SJSA1 (cell line): ENCODE measurements at regions not wholly inside any gene's neighbourhood (a gene's known extent, or its start where the extent isn't known, plus 50 kb on each side); places are given as distances from the start of the nearest gene placed in this dataset.

Experiments used
- DNase-seq, 2 experiments: peaks; one replicate each; pipeline ENCODE4 v3.0.0-alpha.2; 2015 to 2020; ENCODE audit warnings: low spot score in 2 of 2, low read depth in 1 of 2
- H3K27ac ChIP-seq: fragments of 250-450 bp; sonication (Bioruptor Pico); 2 replicates; pipeline ENCODE4 v1.5.1; 2020; ENCODE audit warnings: mild to moderate bottlenecking, moderate library complexity
- H3K27me3 ChIP-seq: fragments of 250-450 bp; sonication (Bioruptor Pico); replicated peaks from 2 replicates; pipeline ENCODE4 v1.5.1; 2020; ENCODE audit warnings: mild to moderate bottlenecking, moderate library complexity
- H3K36me3 ChIP-seq: fragments of 250-450 bp; sonication (Bioruptor Pico); 2 replicates; pipeline ENCODE4 v1.5.1; 2020; ENCODE audit warnings: mild to moderate bottlenecking
- H3K4me1 ChIP-seq: fragments of 250-450 bp; sonication (Bioruptor Pico); replicated peaks from 2 replicates; pipeline ENCODE4 v1.6.1; 2021; ENCODE audit warnings: mild to moderate bottlenecking
- H3K4me3 ChIP-seq: fragments of 250-450 bp; sonication (Bioruptor Pico); 2 replicates; pipeline ENCODE4 v1.5.1; 2020; ENCODE audit warnings: mild to moderate bottlenecking
- H3K9me3 ChIP-seq: fragments of 250-450 bp; sonication (Bioruptor Pico); replicated peaks from 2 replicates; pipeline ENCODE4 v1.5.1; 2020; ENCODE audit warnings: mild to moderate bottlenecking

DNA sequence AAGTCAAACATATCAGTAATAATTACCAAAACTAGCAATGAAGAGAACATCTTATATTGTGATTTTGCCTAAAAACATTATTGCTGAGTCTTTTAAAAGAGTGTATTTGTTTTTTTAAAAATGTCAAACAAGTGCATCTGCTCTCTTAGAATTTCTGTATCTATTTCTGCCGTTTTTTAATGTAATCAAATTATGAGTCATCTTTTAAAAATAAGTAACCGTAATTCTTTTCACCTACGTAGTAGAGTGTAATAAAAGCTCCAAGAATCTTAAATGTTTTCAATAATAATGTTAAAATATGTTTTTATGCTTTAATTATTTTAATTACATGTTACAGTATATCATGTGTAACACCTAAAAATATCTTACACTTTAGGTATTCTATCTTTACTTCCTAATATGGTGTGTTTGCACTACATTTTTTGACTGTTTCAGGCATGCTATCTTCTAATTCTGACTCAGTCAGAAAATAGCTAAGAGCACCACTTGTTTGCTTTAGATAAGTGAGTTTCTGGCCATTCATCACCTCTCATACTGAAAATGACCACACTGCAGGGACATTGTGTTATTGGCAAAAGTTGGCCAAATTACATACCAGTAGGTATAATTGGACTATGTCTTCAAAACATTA is 368.5 kb downstream of the PCDH7 start:
- no peaks in the 10 kb centered on the region for H3K36me3 ChIP-seq
- peak in 1 of 2 experiments; percentile 52 for DNase-seq
- no peaks in the 10 kb centered on the region for H3K27me3 ChIP-seq
- H3K4me1 ChIP-seq, result peaks cover 20% of the 10 kb centered on the region
- peak overlapping the region; percentile 68 for H3K27ac ChIP-seq
- no peak overlapping the region for H3K4me3 ChIP-seq
- H3K9me3 ChIP-seq, result no peaks in the 10 kb centered on the region

- DNase-seq, result no peak
- Histone ChIP-seq H3K4me3 (no peak overlapping the region), H3K4me1 (peaks cover 20% of the 10 kb centered on the region), H3K36me3 (no peaks in the 10 kb centered on the region), H3K9me3 (no peaks in the 10 kb centered on the region), H3K27me3 (no peaks in the 10 kb centered on the region), H3K27ac (peak overlapping the region; percentile 15; the same call in 1 of the 2 replicates)
Measured at GRCh38 chr4:31089815-31090214, 369.6 kb downstream of the PCDH7 start.

GRCh38 chr4:31094474-31094873 is 374.3 kb downstream of the PCDH7 start:
- no peaks in the 10 kb centered on the region for H3K9me3 ChIP-seq
- no peak for DNase-seq
- peaks cover 8% of the 10 kb centered on the region for H3K4me1 ChIP-seq
- H3K4me3 ChIP-seq, result no peak overlapping the region
- H3K27ac ChIP-seq, result no peak overlapping the region
- no peaks in the 10 kb centered on the region for H3K27me3 ChIP-seq
- H3K36me3 ChIP-seq, result no peaks in the 10 kb centered on the region

- H3K27ac ChIP-seq, result no peak overlapping the region
- no peaks in the 10 kb centered on the region for H3K9me3 ChIP-seq
- H3K27me3 ChIP-seq, result no peaks in the 10 kb centered on the region
- peaks cover 3% of the 10 kb centered on the region; the same call in 1 of the 2 replicates for H3K4me1 ChIP-seq
- no peak overlapping the region for H3K4me3 ChIP-seq
- no peaks in the 10 kb centered on the region for H3K36me3 ChIP-seq
- DNase-seq, result no peak
Measured at GRCh38 chr4:31097999-31098398, 377.8 kb downstream of the PCDH7 start.

DNA sequence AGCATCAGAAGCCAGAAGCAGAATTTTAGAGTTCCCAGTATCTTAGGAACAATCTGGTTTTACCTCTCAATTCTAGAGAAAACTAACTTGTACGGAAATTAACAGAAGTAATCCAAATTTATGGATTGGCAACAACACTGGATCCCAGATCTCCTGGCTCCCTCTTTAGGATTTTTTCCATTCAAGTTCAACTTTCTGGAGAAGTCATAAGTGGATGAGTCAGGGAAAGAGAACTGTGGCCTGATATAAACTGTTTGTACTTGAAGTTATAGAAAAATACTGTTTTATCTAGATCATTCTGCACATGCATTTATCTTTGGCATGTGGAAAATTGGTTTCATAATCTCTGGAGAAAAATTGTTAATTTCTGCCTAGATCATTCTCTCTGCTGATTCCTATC is 380.4 kb downstream of the PCDH7 start:
- Histone ChIP-seq H3K4me3 (no peak overlapping the region), H3K27me3 (no peaks in the 10 kb centered on the region), H3K9me3 (no peaks in the 10 kb centered on the region), H3K36me3 (no peaks in the 10 kb centered on the region), H3K4me1 (peaks cover 3% of the 10 kb centered on the region; the same call in 1 of the 2 replicates), H3K27ac (no peak overlapping the region)
- no peak for DNase-seq

GRCh38 chr4:31104043-31104442 is 383.9 kb downstream of the PCDH7 start:
- no peaks in the 10 kb centered on the region for H3K36me3 ChIP-seq
- DNase-seq, result no peak

DNA sequence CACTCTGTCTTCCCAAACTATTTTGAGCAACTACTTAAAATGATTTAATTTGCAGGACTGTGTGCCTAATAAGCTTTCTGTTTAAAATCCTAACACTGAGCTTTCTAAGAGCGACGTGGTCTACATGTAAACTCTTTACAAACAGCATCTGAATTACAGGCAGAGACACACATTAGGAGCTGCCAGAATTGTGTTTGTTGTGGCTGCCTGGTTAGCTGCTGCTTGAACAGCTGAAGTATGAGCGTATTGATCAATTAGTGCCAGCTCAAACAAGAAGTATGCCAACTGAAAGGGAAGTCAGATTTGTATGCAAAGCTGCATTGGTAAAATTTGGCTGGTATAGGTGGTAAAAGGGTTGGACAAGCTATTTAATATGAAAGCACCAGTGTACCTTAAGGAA is 384.4 kb downstream of the PCDH7 start:
- Histone ChIP-seq H3K36me3 (no peaks in the 10 kb centered on the region), H3K4me1 (peaks cover 3% of the 10 kb centered on the region; the same call in 1 of the 2 replicates), H3K4me3 (no peak overlapping the region), H3K27ac (no peak overlapping the region), H3K9me3 (no peaks in the 10 kb centered on the region), H3K27me3 (no peaks in the 10 kb centered on the region)
- DNase-seq, result no peak

More at GRCh38 chr4:31104043-31104442, 383.9 kb downstream of the PCDH7 start:
- no peak overlapping the region for H3K27ac ChIP-seq
- no peaks in the 10 kb centered on the region for H3K27me3 ChIP-seq
- H3K9me3 ChIP-seq, result no peaks in the 10 kb centered on the region
- peaks cover 3% of the 10 kb centered on the region; the same call in 1 of the 2 replicates for H3K4me1 ChIP-seq
- H3K4me3 ChIP-seq, result no peak overlapping the region

- Histone ChIP-seq H3K36me3 (no peaks in the 10 kb centered on the region), H3K4me1 (no peaks in the 10 kb centered on the region; the same call in 1 of the 2 replicates), H3K4me3 (no peak overlapping the region), H3K9me3 (no peaks in the 10 kb centered on the region), H3K27ac (no peak overlapping the region), H3K27me3 (no peaks in the 10 kb centered on the region)
- DNase-seq, result no peak
Measured at GRCh38 chr4:31106419-31106818, 386.2 kb downstream of the PCDH7 start.

DNA sequence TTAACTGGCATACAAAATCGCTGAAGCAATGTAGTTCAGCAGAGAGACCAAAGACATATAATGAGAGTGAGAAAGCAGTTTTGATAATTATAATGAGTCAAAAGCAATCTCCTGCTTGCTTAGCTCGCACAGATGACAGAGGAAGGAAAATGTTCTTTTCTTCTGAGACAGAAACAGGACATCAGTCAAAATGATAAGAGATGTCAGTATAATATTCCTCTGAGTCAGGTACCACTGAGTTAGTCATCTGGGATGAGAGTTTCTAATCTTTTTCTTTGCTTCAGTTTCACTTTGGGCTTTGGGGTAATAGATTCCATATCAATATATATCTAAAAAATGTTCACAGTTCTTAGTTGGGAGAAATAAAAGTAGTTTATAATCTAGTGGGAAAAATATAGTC is 387.2 kb downstream of the PCDH7 start:
- no peaks in the 10 kb centered on the region; the same call in 1 of the 2 replicates for H3K4me1 ChIP-seq
- H3K9me3 ChIP-seq, result no peaks in the 10 kb centered on the region
- H3K27me3 ChIP-seq, result no peaks in the 10 kb centered on the region
- no peak overlapping the region for H3K27ac ChIP-seq
- DNase-seq, result no peak
- no peak overlapping the region for H3K4me3 ChIP-seq
- H3K36me3 ChIP-seq, result no peaks in the 10 kb centered on the region

GRCh38 chr4:31108762-31109161 is 388.6 kb downstream of the PCDH7 start:
- Histone ChIP-seq H3K27me3 (no peaks in the 10 kb centered on the region), H3K4me3 (no peak overlapping the region), H3K9me3 (no peaks in the 10 kb centered on the region), H3K4me1 (no peaks in the 10 kb centered on the region; the same call in 1 of the 2 replicates), H3K36me3 (no peaks in the 10 kb centered on the region), H3K27ac (no peak overlapping the region)
- no peak for DNase-seq

DNA sequence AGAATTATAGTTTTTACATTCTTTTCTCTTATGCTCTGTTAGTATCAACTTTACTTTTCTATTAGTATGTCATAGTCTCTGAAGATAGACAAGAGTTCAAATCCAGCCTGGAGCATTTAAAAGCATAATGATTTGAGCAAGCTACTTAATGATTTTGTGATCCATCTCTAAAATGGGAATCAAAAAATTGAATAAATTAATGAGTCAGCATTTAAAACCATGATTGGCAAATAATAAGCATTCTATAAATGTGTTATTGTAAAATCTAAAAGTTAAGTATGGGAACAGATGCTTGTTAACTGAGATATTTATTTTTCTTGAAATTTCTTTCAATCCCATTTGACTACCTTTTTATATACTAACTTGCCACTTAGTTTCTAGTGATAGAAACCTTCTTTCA is 391.6 kb downstream of the PCDH7 start:
- Histone ChIP-seq H3K36me3 (no peaks in the 10 kb centered on the region), H3K4me1 (no peaks in the 10 kb centered on the region), H3K27ac (no peak overlapping the region), H3K9me3 (no peaks in the 10 kb centered on the region), H3K27me3 (no peaks in the 10 kb centered on the region), H3K4me3 (no peak overlapping the region)
- DNase-seq, result no peak

DNA sequence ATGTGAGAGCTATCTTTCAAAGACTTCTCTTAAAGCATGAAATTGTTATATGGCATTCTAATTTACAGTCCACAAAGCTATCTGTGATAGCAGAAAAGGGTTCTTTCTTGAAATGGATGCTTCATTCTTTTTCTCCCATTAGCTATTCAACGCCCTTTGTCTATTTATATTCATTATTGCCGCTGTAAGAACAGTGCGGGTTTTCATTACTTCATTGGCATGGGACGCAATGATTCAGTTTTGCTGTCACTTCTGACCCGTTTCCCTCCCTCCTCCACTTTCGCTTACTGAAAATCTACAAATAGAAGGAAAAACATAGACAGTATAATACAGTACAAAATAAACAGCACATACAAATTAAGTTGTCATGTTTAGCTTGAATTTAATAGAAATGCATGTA is 394.6 kb downstream of the PCDH7 start:
- Histone ChIP-seq H3K36me3 (no peaks in the 10 kb centered on the region), H3K4me1 (no peaks in the 10 kb centered on the region), H3K4me3 (no peak overlapping the region), H3K27ac (no peak overlapping the region), H3K27me3 (no peaks in the 10 kb centered on the region), H3K9me3 (no peaks in the 10 kb centered on the region)
- no peak for DNase-seq

DNA sequence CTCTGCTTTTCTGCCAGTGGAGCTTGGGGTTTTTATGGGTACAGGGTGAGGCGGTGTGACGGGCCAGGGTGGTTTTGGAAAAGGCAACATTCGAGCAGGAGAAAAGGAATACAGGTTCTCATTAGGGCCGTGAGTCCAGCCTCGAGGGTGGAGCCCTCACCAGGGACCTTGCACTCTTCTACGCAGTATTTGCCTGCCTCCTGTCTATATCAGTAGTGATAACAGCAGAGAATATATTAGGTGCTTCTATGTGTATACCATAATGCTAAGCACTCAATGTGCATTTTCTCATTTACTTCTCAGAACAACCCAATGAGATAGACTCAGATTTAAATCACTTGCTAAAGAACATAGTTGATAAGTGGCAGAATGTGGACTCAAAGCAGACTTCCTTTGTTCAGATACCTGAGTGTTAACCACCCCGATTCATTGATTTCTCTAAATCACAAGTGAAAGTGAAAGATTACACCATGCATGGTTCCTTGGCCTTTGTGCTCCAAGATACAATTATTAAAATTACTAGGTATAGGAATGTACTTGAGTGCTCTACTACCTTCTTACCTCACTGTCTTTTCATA is 403.9 kb downstream of the PCDH7 start:
- Histone ChIP-seq H3K27me3 (no peaks in the 10 kb centered on the region), H3K9me3 (no peaks in the 10 kb centered on the region), H3K4me3 (no peak overlapping the region), H3K36me3 (no peaks in the 10 kb centered on the region), H3K27ac (no peak overlapping the region), H3K4me1 (no peaks in the 10 kb centered on the region)
- DNase-seq, result no peak

DNA sequence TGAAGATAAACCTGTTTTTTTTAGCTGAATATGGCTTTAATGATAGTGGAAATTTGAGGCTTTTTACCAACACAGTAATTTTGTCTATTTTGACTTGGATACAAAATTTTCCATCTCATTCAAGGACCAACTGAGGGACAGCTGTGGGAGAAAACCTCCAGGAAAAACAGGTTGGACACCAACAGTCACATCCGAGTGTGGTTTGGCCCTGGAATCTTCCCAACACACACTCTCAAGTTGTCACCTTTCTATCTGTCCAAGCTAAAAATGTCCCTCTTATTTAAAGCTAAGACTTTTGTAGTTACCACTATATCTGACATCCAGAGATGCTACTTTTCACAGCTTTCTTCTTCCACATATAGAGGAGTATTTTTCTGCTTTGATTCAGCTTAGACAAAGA is 404.9 kb downstream of the PCDH7 start:
- Histone ChIP-seq H3K36me3 (no peaks in the 10 kb centered on the region), H3K4me1 (no peaks in the 10 kb centered on the region), H3K27ac (no peak overlapping the region), H3K4me3 (no peak overlapping the region), H3K9me3 (no peaks in the 10 kb centered on the region), H3K27me3 (no peaks in the 10 kb centered on the region)
- no peak for DNase-seq

DNA sequence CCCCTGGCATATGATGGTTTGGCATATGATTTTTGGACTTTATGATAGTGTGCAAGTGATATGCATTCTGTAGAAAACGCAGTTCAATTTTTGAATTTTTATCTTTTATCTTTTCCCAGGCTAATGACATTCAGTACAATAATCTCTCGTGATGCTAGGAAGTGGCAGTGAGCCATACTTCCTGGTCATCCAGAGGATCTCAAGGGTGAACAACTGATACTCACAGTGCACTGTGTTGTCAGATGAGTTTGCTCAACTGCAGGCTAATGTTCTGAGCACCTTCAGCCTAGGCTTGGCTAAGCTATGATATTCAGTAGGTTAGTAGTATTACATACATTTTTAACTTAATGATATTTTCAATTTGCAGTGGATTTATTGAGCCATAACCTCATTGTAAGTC is 405.3 kb downstream of the PCDH7 start:
- Histone ChIP-seq H3K9me3 (no peaks in the 10 kb centered on the region), H3K27ac (no peak overlapping the region), H3K4me1 (no peaks in the 10 kb centered on the region), H3K4me3 (no peak overlapping the region), H3K27me3 (no peaks in the 10 kb centered on the region), H3K36me3 (no peaks in the 10 kb centered on the region)
- no peak for DNase-seq
